Left ventricle myocardium inferior (tissue), 1 donor: ENCODE measurements at regions not wholly inside any gene's neighbourhood (a gene's known extent, or its start where the extent isn't known, plus 50 kb on each side); places are given as distances from the start of the nearest gene placed in this dataset.
A peak's percentile ranks its signal among the peaks of the same experiment; 100 is the strongest.

Experiments used
- DNase-seq: peaks from one replicate; pipeline ENCODE4 v3.0.0-alpha.2; 2020
- H3K27ac ChIP-seq: fragments of 200-600 bp; replicated peaks from 2 replicates; pipeline ENCODE4 v1.8.0; 2021
- H3K27me3 ChIP-seq: fragments of 200-600 bp; 2 replicates; pipeline ENCODE4 v1.8.0; 2021; ENCODE audit warnings: low read depth
- H3K36me3 ChIP-seq: fragments of 200-600 bp; 2 replicates; pipeline ENCODE4 v1.8.0; 2021
- H3K4me1 ChIP-seq: fragments of 200-600 bp; 2 replicates; pipeline ENCODE4 v1.8.0; 2021
- H3K4me3 ChIP-seq: fragments of 200-600 bp; 2 replicates; pipeline ENCODE4 v1.8.0; 2021; ENCODE audit warnings: mild to moderate bottlenecking, moderate library complexity
- H3K9me3 ChIP-seq: fragments of 200-600 bp; replicated peaks from 2 replicates; pipeline ENCODE4 v1.8.0; 2021
- intact Hi-C: fragments of 100-400 bp; cut with micrococcal nuclease; formaldehyde crosslinking; loops from one replicate; pipeline ENCODE4 v1.11.0; 2022
- TF ChIP-seq, protein P1 (sequence below): fragments of 200-600 bp; IDR thresholded peaks from 2 replicates; pipeline ENCODE4 v1.8.0; 2021; ENCODE audit warnings: antibody characterized with exemption, mild to moderate bottlenecking, borderline replicate concordance
- donor health status: DM: no; HTN: yes; CAD: no; lungs with severe emphysema.

DNA sequence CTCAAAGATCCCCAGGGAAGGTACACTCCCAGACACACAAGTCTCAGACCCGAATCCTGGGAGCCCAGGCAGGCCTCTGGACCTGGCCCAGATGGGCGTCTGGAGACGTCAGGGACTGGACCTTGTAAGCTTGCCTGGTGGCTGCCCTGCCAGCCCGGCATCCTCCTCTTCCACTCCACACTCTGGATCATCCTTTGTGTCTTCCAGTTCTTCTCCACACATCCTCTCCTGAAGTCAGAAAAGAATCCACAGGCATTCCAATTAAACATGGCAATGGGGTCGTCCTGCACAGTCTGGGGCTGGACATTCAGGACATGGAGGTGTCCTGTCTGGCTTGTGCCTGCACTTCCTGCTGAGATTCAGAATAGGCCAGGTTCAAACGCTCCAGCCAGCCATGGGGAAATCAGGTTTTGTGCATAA is 208.8 kb upstream of the IGF1R start:
- no peak overlapping the region for H3K4me3 ChIP-seq
- peaks cover 40% of the 10 kb centered on the region for H3K27me3 ChIP-seq
- TF ChIP-seq, protein P1, sequence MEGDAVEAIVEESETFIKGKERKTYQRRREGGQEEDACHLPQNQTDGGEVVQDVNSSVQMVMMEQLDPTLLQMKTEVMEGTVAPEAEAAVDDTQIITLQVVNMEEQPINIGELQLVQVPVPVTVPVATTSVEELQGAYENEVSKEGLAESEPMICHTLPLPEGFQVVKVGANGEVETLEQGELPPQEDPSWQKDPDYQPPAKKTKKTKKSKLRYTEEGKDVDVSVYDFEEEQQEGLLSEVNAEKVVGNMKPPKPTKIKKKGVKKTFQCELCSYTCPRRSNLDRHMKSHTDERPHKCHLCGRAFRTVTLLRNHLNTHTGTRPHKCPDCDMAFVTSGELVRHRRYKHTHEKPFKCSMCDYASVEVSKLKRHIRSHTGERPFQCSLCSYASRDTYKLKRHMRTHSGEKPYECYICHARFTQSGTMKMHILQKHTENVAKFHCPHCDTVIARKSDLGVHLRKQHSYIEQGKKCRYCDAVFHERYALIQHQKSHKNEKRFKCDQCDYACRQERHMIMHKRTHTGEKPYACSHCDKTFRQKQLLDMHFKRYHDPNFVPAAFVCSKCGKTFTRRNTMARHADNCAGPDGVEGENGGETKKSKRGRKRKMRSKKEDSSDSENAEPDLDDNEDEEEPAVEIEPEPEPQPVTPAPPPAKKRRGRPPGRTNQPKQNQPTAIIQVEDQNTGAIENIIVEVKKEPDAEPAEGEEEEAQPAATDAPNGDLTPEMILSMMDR, result no peak
- no peaks in the 10 kb centered on the region for H3K36me3 ChIP-seq
- H3K4me1 ChIP-seq, result no peaks in the 10 kb centered on the region
- intact Hi-C loops, result no loop called here
- no peak overlapping the region for H3K27ac ChIP-seq
- no peaks in the 10 kb centered on the region for H3K9me3 ChIP-seq
- no peak for DNase-seq

DNA sequence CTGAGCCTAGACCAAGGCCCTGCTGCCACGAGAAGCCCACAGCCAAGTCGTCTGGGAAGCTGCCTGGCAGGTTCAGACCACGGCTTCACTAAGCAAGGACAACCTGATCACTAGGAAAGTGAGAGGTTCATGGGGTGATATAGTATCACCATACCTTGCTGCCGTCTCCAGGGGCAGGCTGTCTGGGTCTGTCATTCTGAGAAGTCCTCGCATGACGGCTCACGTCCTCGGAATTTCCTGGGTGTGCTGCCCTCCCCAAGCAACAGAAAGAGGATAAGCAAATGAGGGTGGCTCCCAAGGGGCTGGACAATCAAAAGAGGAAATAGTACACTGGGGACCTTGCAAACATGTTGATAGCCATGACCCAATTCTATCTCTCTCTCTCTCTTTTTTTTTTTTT is 207.4 kb upstream of the IGF1R start:
- intact Hi-C loops, result loop anchor here (10.0 kb wide), 1 partner anchor 634 kb away; no protein-coding TSS in a partner anchor
- Histone ChIP-seq H3K4me1 (no peaks in the 10 kb centered on the region), H3K4me3 (no peak overlapping the region), H3K9me3 (no peaks in the 10 kb centered on the region), H3K27me3 (peaks cover 45% of the 10 kb centered on the region), H3K36me3 (no peaks in the 10 kb centered on the region), H3K27ac (no peak overlapping the region)
- no peak for DNase-seq
- TF ChIP-seq, protein P1, result no peak

DNA sequence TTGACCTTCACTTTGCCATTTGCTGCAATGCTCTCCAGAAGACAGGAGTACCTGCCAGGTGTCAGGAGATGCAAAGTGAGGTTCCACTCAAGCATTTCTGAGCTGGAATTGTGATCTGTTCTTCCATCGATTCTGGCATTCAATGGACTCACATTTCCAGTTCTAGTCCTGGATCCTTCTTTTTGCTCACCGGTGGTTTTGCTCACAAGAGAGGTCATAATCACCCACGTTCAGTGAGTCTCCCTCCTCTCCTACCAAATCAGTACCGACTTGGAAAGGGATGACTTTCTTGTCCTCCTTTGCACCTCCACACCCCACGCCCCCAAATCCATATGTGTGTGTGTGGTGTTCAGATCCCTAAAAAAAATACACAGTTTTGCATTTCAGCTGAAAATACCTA is 206.7 kb upstream of the IGF1R start:
- peaks cover 51% of the 10 kb centered on the region for H3K27me3 ChIP-seq
- no peaks in the 10 kb centered on the region for H3K9me3 ChIP-seq
- no peaks in the 10 kb centered on the region for H3K4me1 ChIP-seq
- intact Hi-C loops, result loop anchor here (10.0 kb wide), 1 partner anchor 633 kb away; no protein-coding TSS in a partner anchor
- H3K4me3 ChIP-seq, result no peak overlapping the region
- H3K27ac ChIP-seq, result no peak overlapping the region
- TF ChIP-seq, protein P1, result no peak
- no peak for DNase-seq
- no peaks in the 10 kb centered on the region for H3K36me3 ChIP-seq

DNA sequence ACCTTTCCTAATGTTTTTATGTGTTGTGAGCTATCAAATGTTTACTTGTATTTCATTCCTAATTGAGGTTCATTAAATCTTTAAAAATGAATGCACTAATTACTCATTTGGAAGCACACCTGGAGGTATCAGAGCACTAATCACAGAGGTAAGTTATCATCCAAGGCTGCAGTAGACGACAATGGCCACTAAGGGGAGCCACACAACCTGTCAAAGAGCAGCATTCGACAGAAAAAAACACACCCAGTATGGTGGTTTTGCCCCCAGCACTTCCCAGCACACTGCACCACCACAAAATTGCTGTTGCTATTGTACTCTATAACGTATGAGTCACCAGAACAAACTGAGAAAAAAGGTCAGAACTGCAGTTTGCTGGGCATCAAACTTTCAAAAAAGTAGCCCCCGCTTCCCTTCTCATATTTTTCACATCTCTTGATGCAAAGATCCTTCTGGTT is 205.9 kb upstream of the IGF1R start:
- H3K4me3 ChIP-seq, result no peak overlapping the region
- H3K9me3 ChIP-seq, result no peaks in the 10 kb centered on the region
- DNase-seq, result no peak
- H3K27me3 ChIP-seq, result peaks cover 45% of the 10 kb centered on the region
- H3K27ac ChIP-seq, result no peak overlapping the region
- intact Hi-C loops, result loop anchor here (10.0 kb wide), 1 partner anchor 632 kb away; no protein-coding TSS in a partner anchor
- TF ChIP-seq, protein P1, result peak; percentile 80
- no peaks in the 10 kb centered on the region for H3K4me1 ChIP-seq
- no peaks in the 10 kb centered on the region for H3K36me3 ChIP-seq

DNA sequence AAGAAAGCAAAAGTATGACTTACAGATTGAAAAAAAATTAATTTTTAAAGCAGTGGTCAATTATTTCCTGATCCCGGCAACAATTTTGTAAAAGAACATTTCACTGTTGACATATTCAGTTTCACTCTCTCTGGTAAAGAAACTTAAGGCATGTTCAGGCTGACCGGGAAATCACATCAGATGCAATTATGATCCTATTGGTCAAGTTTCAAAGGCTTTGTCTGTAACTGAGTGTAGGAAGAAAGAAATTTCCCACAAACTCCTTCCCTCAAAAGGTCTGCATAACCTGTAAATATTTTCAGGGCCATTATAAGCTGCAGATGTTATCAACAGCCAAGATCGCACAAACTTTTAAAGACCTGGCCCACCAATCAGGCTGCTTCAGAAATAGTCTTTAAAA is 205.4 kb upstream of the IGF1R start:
- peaks cover 45% of the 10 kb centered on the region for H3K27me3 ChIP-seq
- TF ChIP-seq, protein P1, result no peak
- H3K4me1 ChIP-seq, result no peaks in the 10 kb centered on the region
- no peak for DNase-seq
- H3K4me3 ChIP-seq, result no peak overlapping the region
- no peaks in the 10 kb centered on the region for H3K36me3 ChIP-seq
- no peaks in the 10 kb centered on the region for H3K9me3 ChIP-seq
- intact Hi-C loops, result loop anchor here (10.0 kb wide), 1 partner anchor 632 kb away; no protein-coding TSS in a partner anchor
- H3K27ac ChIP-seq, result no peak overlapping the region
